Sigmoid colon (tissue), 4 donors: ENCODE measurements at regions not wholly inside any gene's neighbourhood (a gene's known extent, or its start where the extent isn't known, plus 50 kb on each side); places are given as distances from the start of the nearest gene placed in this dataset.

Experiments used
- CTCF ChIP-seq, 4 experiments: fragments of 450-650 bp in 3 of 4; fragments of 200-600 bp in 1 of 4; IDR thresholded peaks; one replicate each; pipeline ENCODE4 v1.5.1; 2016 to 2019; ENCODE audit warnings: antibody characterized with exemption in 4 of 4, mild to moderate bottlenecking in 3 of 4, moderate library complexity in 2 of 4
- POLR2A ChIP-seq, 2 donors: fragments of 450-650 bp; IDR thresholded peaks; one replicate each; pipeline ENCODE4 v1.6.1; 2016; ENCODE audit warnings: antibody characterized with exemption in 2 of 2, mild to moderate bottlenecking in 2 of 2, moderate library complexity in 2 of 2
- POLR2AphosphoS5 ChIP-seq, 4 donors: sonication (generic); formaldehyde crosslinking; IDR thresholded peaks; one replicate each; pipeline ENCODE4 v1.6.1; 2017; ENCODE audit warnings: antibody characterized with exemption in 4 of 4

- TF ChIP-seq CTCF (IDR thresholded peaks at IDR 0.05) (no peak), POLR2AphosphoS5 (IDR thresholded peaks at IDR 0.05) (no peak), POLR2A (IDR thresholded peaks at IDR 0.05) (no peak)
These were observed 419.4 kb upstream of the CLINT1 start for GRCh38 chr5:158278216-158278925.
